IMR-90 (cell line): ENCODE measurements at regions not wholly inside any gene's neighbourhood (a gene's known extent, or its start where the extent isn't known, plus 50 kb on each side); places are given as distances from the start of the nearest gene placed in this dataset.

Experiments used
- ATAC-seq: fragments of 200-7000 bp; cut with Tn5 transposase; 2 replicates; pipeline ENCODE4 v1.9.1; 2020; ENCODE audit warnings: low read depth, mild to moderate bottlenecking, moderate library complexity
- BruUV-seq: library from RNA; stranded (reverse); fragments of 400-500 nt; replicated peaks from 2 replicates; lab custom pipeline; 2021; lab: Mats Ljungman, UMichigan
- CTCF ChIA-PET: fragments of 300-600 bp; formaldehyde crosslinking; extraction: SDS; loops from one replicate; lab custom pipeline; 2021; ENCODE audit warnings: antibody characterized with exemption; lab: Yijun Ruan, JAX
- POLR2A ChIA-PET: fragments of 300-600 bp; sonication (Branson Sonifier 250); formaldehyde crosslinking; loops from one replicate; lab custom pipeline; 2022; ENCODE audit warnings: antibody characterized with exemption; ENCODE audit not compliant: unreplicated experiment; lab: Charles Lee
- DNase-seq: peaks from one replicate; pipeline ENCODE4 v3.0.0; 2013
- H2AFZ ChIP-seq: replicated peaks from 2 replicates; pipeline ENCODE3; 2013; ENCODE audit warnings: low read length, mild to moderate bottlenecking; ENCODE audit not compliant: poor library complexity
- H2AK5ac ChIP-seq: 2 replicates; pipeline ENCODE4 v1.6.1; 2013; ENCODE audit warnings: low read depth, low read length, inconsistent platforms
- H2AK9ac ChIP-seq: replicated peaks from 2 replicates; pipeline ENCODE3; 2013; ENCODE audit warnings: mild to moderate bottlenecking, low read depth, low read length, moderate library complexity; ENCODE audit not compliant: poor library complexity
- H2BK120ac ChIP-seq: 2 replicates; pipeline ENCODE4 v1.6.1; 2013; ENCODE audit warnings: low read depth, low read length, inconsistent platforms
- H2BK15ac ChIP-seq: 3 replicates; pipeline ENCODE4 v1.6.1; 2013; ENCODE audit warnings: low read depth, low read length, inconsistent platforms
- H2BK20ac ChIP-seq: 2 replicates; pipeline ENCODE4 v1.6.1; 2013; ENCODE audit warnings: low read depth, mild to moderate bottlenecking, inconsistent platforms, low read length, moderate library complexity
- H2BK5ac ChIP-seq: 2 replicates; pipeline ENCODE4 v1.6.1; 2013; ENCODE audit warnings: mild to moderate bottlenecking, low read depth, low read length, inconsistent platforms; ENCODE audit not compliant: poor library complexity, severe bottlenecking
- H3K14ac ChIP-seq: replicated peaks from 2 replicates; pipeline ENCODE4 v1.6.1; 2013; ENCODE audit warnings: low read depth, low read length, inconsistent platforms
- H3K18ac ChIP-seq: 2 replicates; pipeline ENCODE4 v1.6.1; 2013; ENCODE audit warnings: low read depth, low read length, control low read depth
- H3K23ac ChIP-seq: 2 replicates; pipeline ENCODE4 v1.6.1; 2013; ENCODE audit warnings: low read depth, low read length, inconsistent platforms
- H3K27ac ChIP-seq: 2 replicates; pipeline ENCODE4 v1.5.1; 2013; ENCODE audit warnings: mild to moderate bottlenecking, control low read depth, low read length; ENCODE audit not compliant: insufficient read depth
- H3K27me3 ChIP-seq: 2 replicates; pipeline ENCODE4 v1.6.1; 2013; ENCODE audit warnings: low read length; ENCODE audit not compliant: control insufficient read depth, insufficient read depth
- H3K36me3 ChIP-seq: 2 replicates; pipeline ENCODE4 v1.6.1; 2013; ENCODE audit warnings: low read length, mixed read lengths; ENCODE audit not compliant: control insufficient read depth, insufficient read depth
- H3K4ac ChIP-seq: 2 replicates; pipeline ENCODE4 v1.6.1; 2013; ENCODE audit warnings: low read depth, low read length, inconsistent platforms
- H3K4me1 ChIP-seq: 2 replicates; pipeline ENCODE4 v1.6.1; 2013; ENCODE audit warnings: low read length, mixed read lengths; ENCODE audit not compliant: control insufficient read depth, insufficient read depth
- H3K4me2 ChIP-seq: 2 replicates; pipeline ENCODE4 v1.6.1; 2013; ENCODE audit warnings: low read depth, mild to moderate bottlenecking, control low read depth, low read length, moderate library complexity
- H3K4me3 ChIP-seq: 2 replicates; pipeline ENCODE4 v1.5.1; 2013; ENCODE audit warnings: low read depth, mild to moderate bottlenecking, control low read depth, low read length, moderate library complexity; ENCODE audit not compliant: insufficient read depth
- H3K56ac ChIP-seq: 2 replicates; pipeline ENCODE4 v1.6.1; 2013; ENCODE audit warnings: low read length, inconsistent platforms; ENCODE audit not compliant: insufficient read depth; ENCODE audit errors: extremely low read depth
- H3K79me1 ChIP-seq, 2 experiments: 2 replicates each; pipeline ENCODE4 v1.6.1; 2013; ENCODE audit warnings: low read length in 2 of 2, inconsistent platforms in 1 of 2, low read depth in 1 of 2
- H3K9ac ChIP-seq: 2 replicates; pipeline ENCODE4 v1.6.1; 2013; ENCODE audit warnings: low read depth, low read length, control low read depth
- H3K9me1 ChIP-seq: 2 replicates; pipeline ENCODE4 v1.6.1; 2013; ENCODE audit warnings: low read length, inconsistent platforms; ENCODE audit not compliant: insufficient read depth
- H3K9me3 ChIP-seq: 2 replicates; pipeline ENCODE4 v1.6.1; 2013; ENCODE audit warnings: low read length; ENCODE audit not compliant: control insufficient read depth, insufficient read depth
- H4K20me1 ChIP-seq: 2 replicates; pipeline ENCODE4 v1.6.1; 2013; ENCODE audit warnings: low read length, inconsistent platforms; ENCODE audit not compliant: insufficient read depth
- H4K5ac ChIP-seq: 2 replicates; pipeline ENCODE4 v1.6.1; 2013; ENCODE audit warnings: mild to moderate bottlenecking, low read depth, low read length, control low read depth
- H4K8ac ChIP-seq, 2 experiments: 2 replicates each; pipeline ENCODE4 v1.6.1; 2013; ENCODE audit warnings: low read depth in 2 of 2, low read length in 2 of 2, control low read depth in 1 of 2, inconsistent platforms in 1 of 2
- H4K91ac ChIP-seq: 2 replicates; pipeline ENCODE4 v1.6.1; 2013; ENCODE audit warnings: low read depth, low read length, inconsistent platforms; ENCODE audit not compliant: insufficient read depth
- BHLHE40 ChIP-seq: fragments of 150-350 bp; IDR thresholded peaks from 2 replicates; pipeline ENCODE4 v1.6.1; 2016; ENCODE audit warnings: mild to moderate bottlenecking, low read depth, low read length
- CEBPB ChIP-seq: IDR thresholded peaks from 2 replicates; pipeline ENCODE4 v1.6.1; 2012; ENCODE audit warnings: low read depth, low read length, improper control_type of control experiment
- CHD1 ChIP-seq: IDR thresholded peaks from 2 replicates; pipeline ENCODE4 v1.6.1; 2012; ENCODE audit warnings: low read depth, low read length, improper control_type of control experiment
- CTCF ChIP-seq: conservative IDR thresholded peaks from 2 replicates; pipeline ENCODE4 v1.5.1; 2012; ENCODE audit warnings: mild to moderate bottlenecking, low read depth, low read length, improper control_type of control experiment
- FOS ChIP-seq: fragments of 150-350 bp; IDR thresholded peaks from 2 replicates; pipeline ENCODE4 v1.6.1; 2016; ENCODE audit warnings: low read depth, low read length
- MAFK ChIP-seq: IDR thresholded peaks from 2 replicates; pipeline ENCODE4 v1.6.1; 2012; ENCODE audit warnings: low read depth, low read length, improper control_type of control experiment
- MAZ ChIP-seq: IDR thresholded peaks from 2 replicates; pipeline ENCODE4 v1.6.1; 2012; ENCODE audit warnings: low read depth, mild to moderate bottlenecking, low read length, improper control_type of control experiment, moderate library complexity, borderline replicate concordance
- MXI1 ChIP-seq: IDR thresholded peaks from 2 replicates; pipeline ENCODE4 v1.6.1; 2012; ENCODE audit warnings: low read depth, mild to moderate bottlenecking, low read length, moderate library complexity, borderline replicate concordance
- NFE2L2 ChIP-seq: fragments of 150-350 bp; IDR thresholded peaks from 2 replicates; pipeline ENCODE4 v1.6.1; 2016; ENCODE audit warnings: low read depth, mild to moderate bottlenecking, low read length
- POLR2A ChIP-seq: IDR thresholded peaks from 2 replicates; pipeline ENCODE4 v1.6.1; 2012; ENCODE audit warnings: mild to moderate bottlenecking, low read depth, low read length
- RAD21 ChIP-seq: IDR thresholded peaks from 2 replicates; pipeline ENCODE4 v1.6.1; 2012; ENCODE audit warnings: low read length, improper control_type of control experiment
- RCOR1 ChIP-seq: IDR thresholded peaks from 2 replicates; pipeline ENCODE4 v1.6.1; 2012; ENCODE audit warnings: mild to moderate bottlenecking, low read length, improper control_type of control experiment; ENCODE audit not compliant: insufficient replicate concordance
- RFX5 ChIP-seq: IDR thresholded peaks from 2 replicates; pipeline ENCODE4 v1.8.0; 2012; ENCODE audit warnings: low read depth, mild to moderate bottlenecking, low read length, moderate library complexity
- SMC3 ChIP-seq: fragments of 150-350 bp; IDR thresholded peaks from 2 replicates; pipeline ENCODE4 v1.6.1; 2016; ENCODE audit warnings: low read depth, mild to moderate bottlenecking, antibody characterized with exemption, low read length, moderate library complexity
- dilution Hi-C: fragments of 300-500 bp; cut with HindIII; formaldehyde crosslinking; loops from one replicate; pipeline ENCODE4 v1.14.3; 2018; ENCODE audit warnings: low sequenced_read_pairs; ENCODE audit not compliant: unreplicated experiment
- in situ Hi-C: fragments of 300-500 bp; cut with MboI; formaldehyde crosslinking; loops from 3 replicates; pipeline ENCODE4 v1.14.3; 2019; ENCODE audit warnings: low sequenced_read_pairs, inconsistent platforms, mixed read lengths
- intact Hi-C: fragments of 100-400 bp; cut with micrococcal nuclease; formaldehyde crosslinking; loops from 2 replicates; pipeline ENCODE4 v1.10.0; 2022
- TF ChIP-seq, protein P1 (sequence below): fragments of 150-350 bp; IDR thresholded peaks from 2 replicates; pipeline ENCODE4 v1.6.1; 2017; ENCODE audit warnings: mild to moderate bottlenecking, antibody characterized with exemption, low read length, low read depth

GRCh38 chr3:159600291-159600690 lies 388.3 kb upstream of the IL12A start:
- no peak overlapping the region for H3K27ac ChIP-seq
- ATAC-seq, result no peak
- H3K14ac ChIP-seq, result no peak overlapping the region
- H2BK20ac ChIP-seq, result no peak overlapping the region
- no peak overlapping the region for H4K5ac ChIP-seq
- BruUV-seq, result no TSS peak
- no peak overlapping the region for H3K4ac ChIP-seq
- H3K9me1 ChIP-seq, result no peaks in the 10 kb centered on the region
- no peak overlapping the region for H3K56ac ChIP-seq
- H3K18ac ChIP-seq, result no peak overlapping the region
- no peak overlapping the region for H2BK15ac ChIP-seq
- no peak overlapping the region for H4K8ac ChIP-seq
- no peak overlapping the region for H2AFZ ChIP-seq
- TF ChIP-seq MAFK, result no peak
- no peak for TF ChIP-seq SMC3
- TF ChIP-seq MAZ, result no peak
- TF ChIP-seq CTCF, result no peak
- no peak for TF ChIP-seq CHD1
- no peak for TF ChIP-seq POLR2A
- no peak for TF ChIP-seq RAD21
- no peak for TF ChIP-seq CEBPB
- no peak for TF ChIP-seq MXI1
- TF ChIP-seq NFE2L2, result no peak
- TF ChIP-seq, protein P1, sequence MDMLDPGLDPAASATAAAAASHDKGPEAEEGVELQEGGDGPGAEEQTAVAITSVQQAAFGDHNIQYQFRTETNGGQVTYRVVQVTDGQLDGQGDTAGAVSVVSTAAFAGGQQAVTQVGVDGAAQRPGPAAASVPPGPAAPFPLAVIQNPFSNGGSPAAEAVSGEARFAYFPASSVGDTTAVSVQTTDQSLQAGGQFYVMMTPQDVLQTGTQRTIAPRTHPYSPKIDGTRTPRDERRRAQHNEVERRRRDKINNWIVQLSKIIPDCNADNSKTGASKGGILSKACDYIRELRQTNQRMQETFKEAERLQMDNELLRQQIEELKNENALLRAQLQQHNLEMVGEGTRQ, result no peak
- TF ChIP-seq FOS, result no peak
- TF ChIP-seq BHLHE40, result no peak
- TF ChIP-seq RFX5, result no peak
- TF ChIP-seq RCOR1, result no peak
- dilution Hi-C loops (no loop called here), in situ Hi-C loops (loop anchor here (10.0 kb wide), 1 partner anchor 405 kb away; no protein-coding TSS in a partner anchor), intact Hi-C loops (no loop called here)
- POLR2A ChIA-PET, result interaction anchor here (0.6 kb wide), 1 partner anchor 8 kb away, joined by 7 read pairs; no protein-coding TSS in a partner anchor
- no peak for DNase-seq
- H3K36me3 ChIP-seq, result no peaks in the 10 kb centered on the region
- no peak overlapping the region for H2BK5ac ChIP-seq
- peaks cover 13% of the 10 kb centered on the region for H3K9me3 ChIP-seq
- H2BK120ac ChIP-seq, result no peak overlapping the region
- H3K9ac ChIP-seq, result no peak overlapping the region
- H3K23ac ChIP-seq, result no peak overlapping the region
- H4K91ac ChIP-seq, result no peak overlapping the region
- peaks cover 3% of the 10 kb centered on the region; the same call in 1 of the 2 replicates for H3K27me3 ChIP-seq
- no peaks in the 10 kb centered on the region for H4K20me1 ChIP-seq
- no peak overlapping the region for H2AK9ac ChIP-seq
- H3K4me1 ChIP-seq, result peaks cover 2% of the 10 kb centered on the region; the same call in 1 of the 2 replicates
- no peak overlapping the region for H2AK5ac ChIP-seq
- H3K4me2 ChIP-seq, result no peak overlapping the region
- H3K79me1 ChIP-seq, result no peaks in the 10 kb centered on the region
- no peak overlapping the region for H3K4me3 ChIP-seq
- CTCF ChIA-PET, result no interaction called here
